ENCODE measurements at regions not wholly inside any gene's neighbourhood (a gene's known extent, or its start where the extent isn't known, plus 50 kb on each side); places are given as distances from the start of the nearest gene placed in this dataset.

- no peak for TF ChIP-seq KLF9 (tag by site-specific recombination; IDR thresholded peaks at IDR 0.05; ENCODE audit: low read depth)
- TF ChIP-seq, protein P1, sequence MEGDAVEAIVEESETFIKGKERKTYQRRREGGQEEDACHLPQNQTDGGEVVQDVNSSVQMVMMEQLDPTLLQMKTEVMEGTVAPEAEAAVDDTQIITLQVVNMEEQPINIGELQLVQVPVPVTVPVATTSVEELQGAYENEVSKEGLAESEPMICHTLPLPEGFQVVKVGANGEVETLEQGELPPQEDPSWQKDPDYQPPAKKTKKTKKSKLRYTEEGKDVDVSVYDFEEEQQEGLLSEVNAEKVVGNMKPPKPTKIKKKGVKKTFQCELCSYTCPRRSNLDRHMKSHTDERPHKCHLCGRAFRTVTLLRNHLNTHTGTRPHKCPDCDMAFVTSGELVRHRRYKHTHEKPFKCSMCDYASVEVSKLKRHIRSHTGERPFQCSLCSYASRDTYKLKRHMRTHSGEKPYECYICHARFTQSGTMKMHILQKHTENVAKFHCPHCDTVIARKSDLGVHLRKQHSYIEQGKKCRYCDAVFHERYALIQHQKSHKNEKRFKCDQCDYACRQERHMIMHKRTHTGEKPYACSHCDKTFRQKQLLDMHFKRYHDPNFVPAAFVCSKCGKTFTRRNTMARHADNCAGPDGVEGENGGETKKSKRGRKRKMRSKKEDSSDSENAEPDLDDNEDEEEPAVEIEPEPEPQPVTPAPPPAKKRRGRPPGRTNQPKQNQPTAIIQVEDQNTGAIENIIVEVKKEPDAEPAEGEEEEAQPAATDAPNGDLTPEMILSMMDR (tag by site-specific recombination; IDR thresholded peaks at IDR 0.05), result no peak
- TF ChIP-seq ZNF791 (tag by site-specific recombination; IDR thresholded peaks at IDR 0.05), result no peak
- TF ChIP-seq ZNF26 (tag by site-specific recombination; IDR thresholded peaks at IDR 0.05), result no peak
- no peak for TF ChIP-seq ZBTB8A (tag by site-specific recombination; IDR thresholded peaks at IDR 0.05)
- TF ChIP-seq KLF8 (tag by site-specific recombination; IDR thresholded peaks at IDR 0.05), result no peak
- TF ChIP-seq ZNF221 (tag by site-specific recombination; IDR thresholded peaks at IDR 0.05; ENCODE audit: borderline replicate concordance), result no peak
- TF ChIP-seq ZNF169 (tag by site-specific recombination; IDR thresholded peaks at IDR 0.05), result no peak
- TF ChIP-seq ZNF768 (tag by site-specific recombination; IDR thresholded peaks at IDR 0.05), result no peak
- TF ChIP-seq ZNF274 (IDR thresholded peaks at IDR 0.05; ENCODE audit: low read length), result no peak
- TF ChIP-seq ZNF274 (tag by site-specific recombination; IDR thresholded peaks at IDR 0.05; ENCODE audit: borderline replicate concordance), result no peak
- TF ChIP-seq, protein P2, sequence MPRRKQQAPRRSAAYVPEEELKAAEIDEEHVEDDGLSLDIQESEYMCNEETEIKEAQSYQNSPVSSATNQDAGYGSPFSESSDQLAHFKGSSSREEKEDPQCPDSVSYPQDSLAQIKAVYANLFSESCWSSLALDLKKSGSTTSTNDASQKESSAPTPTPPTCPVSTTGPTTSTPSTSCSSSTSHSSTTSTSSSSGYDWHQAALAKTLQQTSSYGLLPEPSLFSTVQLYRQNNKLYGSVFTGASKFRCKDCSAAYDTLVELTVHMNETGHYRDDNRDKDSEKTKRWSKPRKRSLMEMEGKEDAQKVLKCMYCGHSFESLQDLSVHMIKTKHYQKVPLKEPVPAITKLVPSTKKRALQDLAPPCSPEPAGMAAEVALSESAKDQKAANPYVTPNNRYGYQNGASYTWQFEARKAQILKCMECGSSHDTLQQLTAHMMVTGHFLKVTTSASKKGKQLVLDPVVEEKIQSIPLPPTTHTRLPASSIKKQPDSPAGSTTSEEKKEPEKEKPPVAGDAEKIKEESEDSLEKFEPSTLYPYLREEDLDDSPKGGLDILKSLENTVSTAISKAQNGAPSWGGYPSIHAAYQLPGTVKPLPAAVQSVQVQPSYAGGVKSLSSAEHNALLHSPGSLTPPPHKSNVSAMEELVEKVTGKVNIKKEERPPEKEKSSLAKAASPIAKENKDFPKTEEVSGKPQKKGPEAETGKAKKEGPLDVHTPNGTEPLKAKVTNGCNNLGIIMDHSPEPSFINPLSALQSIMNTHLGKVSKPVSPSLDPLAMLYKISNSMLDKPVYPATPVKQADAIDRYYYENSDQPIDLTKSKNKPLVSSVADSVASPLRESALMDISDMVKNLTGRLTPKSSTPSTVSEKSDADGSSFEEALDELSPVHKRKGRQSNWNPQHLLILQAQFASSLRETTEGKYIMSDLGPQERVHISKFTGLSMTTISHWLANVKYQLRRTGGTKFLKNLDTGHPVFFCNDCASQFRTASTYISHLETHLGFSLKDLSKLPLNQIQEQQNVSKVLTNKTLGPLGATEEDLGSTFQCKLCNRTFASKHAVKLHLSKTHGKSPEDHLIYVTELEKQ (tag by site-specific recombination; IDR thresholded peaks at IDR 0.05; ENCODE audit: borderline replicate concordance), result no peak
- no peak for TF ChIP-seq ZBTB21 (tag by site-specific recombination; IDR thresholded peaks at IDR 0.05)
Observed at GRCh38 chr7:91411060-91411459, 146.8 kb downstream of the FZD1 start.
